HT-29 (cell line): ENCODE measurements at regions not wholly inside any gene's neighbourhood (a gene's known extent, or its start where the extent isn't known, plus 50 kb on each side); places are given as distances from the start of the nearest gene placed in this dataset.

Experiments
- DNase-seq: peaks from one replicate; pipeline ENCODE4 v3.0.0-alpha.2; 2015; ENCODE audit warnings: low spot score

GRCh38 chr16:66266436-66267291 is 99.8 kb upstream of the CDH5 start:
- DNase-seq, result no peak

DNA sequence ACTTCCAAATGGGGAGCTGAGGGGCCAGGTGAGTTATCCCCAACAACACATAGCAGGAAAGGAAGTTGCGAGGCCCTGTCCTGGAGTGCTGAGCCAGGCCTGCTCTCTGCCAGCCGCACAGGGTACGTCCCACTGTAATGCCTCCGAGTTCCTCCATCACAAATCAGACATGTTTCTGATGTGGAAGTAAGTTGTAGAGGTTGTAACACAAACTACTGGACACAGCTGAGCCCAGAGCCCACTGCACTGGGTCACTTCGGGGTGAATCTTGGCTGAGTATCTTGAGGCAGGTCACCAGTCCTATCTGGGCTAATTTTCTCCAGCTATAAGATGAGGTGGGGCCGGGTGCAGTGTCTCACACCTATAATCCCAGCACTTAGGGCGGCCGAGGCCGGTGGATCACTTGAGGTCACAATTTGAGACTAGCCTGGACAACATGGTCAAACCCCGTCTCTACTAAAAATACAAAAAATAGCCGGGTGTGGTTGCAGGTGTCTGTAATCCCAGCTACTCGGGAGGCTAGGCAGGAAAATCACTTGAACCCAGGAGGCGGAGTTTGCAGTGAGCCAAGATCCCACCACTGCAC is 100.8 kb upstream of the CDH5 start:
- no peak for DNase-seq

DNA sequence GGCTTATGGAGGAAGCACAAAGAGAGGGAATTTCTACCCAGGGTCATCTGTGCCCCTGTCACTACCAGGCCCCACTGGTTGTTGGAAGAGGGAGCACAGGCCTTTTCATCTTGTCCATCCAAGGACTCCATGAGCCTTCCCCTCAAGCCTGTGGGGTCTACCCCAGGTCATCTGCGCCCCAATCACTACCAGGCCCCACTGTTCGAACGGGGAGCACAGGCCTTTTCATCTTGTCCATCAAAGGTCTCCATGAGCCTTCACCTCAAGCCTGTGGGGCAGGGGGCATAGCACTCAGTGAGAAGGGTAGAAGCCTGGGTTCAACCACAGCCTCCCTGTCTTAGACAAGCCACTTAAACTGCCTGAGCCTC is 101.5 kb upstream of the CDH5 start:
- no peak for DNase-seq

DNA sequence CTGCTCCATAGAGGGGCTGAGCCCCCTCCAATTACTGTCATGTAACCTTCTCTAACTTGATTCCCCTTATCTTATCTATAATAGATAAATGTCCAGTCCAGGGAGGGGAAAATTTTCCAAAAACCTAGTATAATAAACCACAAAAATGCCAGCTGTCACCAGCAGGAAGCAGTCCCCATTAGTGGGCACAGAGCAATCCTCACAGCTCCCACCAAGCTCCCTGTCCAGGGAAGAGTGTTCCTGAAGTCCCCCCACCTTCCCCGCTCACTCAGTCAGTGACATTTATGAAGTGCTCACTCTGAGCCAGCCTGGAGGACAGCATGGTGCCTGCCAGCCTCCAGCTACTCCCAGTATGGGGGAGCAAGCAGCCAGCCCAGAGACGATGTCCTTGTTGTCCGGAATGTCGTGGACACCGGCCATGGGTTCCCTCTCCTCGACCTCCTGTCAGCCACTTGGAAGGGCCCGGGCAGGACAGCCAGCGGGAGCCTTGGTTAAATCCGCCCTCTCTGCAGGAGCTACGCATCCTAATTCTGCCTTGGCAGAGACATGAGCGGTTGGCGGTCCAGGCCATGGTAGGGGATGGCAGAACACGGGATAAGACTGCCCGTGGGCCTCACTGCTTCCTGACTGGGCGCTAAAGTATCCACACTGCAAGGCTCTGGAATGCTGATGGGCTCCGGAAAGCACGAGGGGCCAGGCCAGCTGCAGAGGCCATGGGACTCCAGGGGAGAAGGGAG is 102.0 kb upstream of the CDH5 start:
- DNase-seq, result no peak

DNA sequence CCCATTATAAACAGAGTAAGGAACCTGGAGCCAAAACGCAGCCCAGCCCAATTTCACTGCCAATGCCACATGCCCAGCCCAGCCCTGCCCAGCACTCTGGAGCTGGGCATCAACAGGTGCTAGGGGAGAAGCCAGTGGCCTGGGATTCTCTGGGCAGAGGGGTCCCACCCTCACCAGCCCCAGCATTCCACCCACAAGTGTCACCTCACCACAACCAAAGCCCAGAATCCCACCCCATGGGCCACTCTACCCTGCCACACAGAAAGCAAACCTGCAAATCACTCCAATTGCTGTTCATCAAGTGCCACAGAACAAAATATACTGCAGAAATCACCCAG is 102.5 kb upstream of the CDH5 start:
- no peak for DNase-seq

DNA sequence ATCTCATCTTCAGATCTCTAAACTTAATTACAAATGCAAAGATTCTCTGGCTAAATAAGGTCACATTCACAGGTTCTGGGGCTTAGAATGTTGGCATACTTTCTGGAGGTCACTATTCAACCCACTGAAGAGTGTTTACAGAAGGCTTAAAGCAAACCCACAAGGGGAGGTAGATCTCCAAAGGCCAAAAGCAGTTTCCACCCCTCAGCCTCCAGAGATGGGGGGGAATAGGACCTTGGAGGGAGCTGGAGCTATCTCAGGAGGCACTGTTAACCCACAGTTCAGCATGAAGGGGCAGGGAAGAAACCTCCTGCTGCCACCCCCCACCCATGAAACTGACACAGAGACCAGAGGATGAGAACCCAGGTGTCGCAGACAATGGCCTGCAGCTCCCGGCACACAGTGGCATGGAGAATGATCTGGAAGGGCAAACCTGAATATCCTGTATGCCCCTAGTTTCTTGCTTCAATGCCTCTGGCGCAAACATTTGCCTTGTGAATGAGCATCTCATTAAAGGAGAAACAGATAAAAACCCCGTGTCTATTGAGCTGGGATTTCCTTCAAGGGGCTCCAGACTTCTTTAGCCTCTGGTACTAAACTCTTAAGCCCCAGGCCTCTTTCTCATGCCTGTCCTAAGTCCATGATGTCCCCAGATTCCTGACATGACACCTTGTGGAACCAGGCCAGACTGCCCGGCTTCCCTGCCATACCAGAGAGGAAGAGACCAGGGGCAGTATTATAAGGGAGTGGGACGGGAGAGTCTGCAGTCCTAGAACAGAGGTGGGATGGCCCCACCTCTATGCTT is 103.1 kb upstream of the CDH5 start:
- no peak for DNase-seq

DNA sequence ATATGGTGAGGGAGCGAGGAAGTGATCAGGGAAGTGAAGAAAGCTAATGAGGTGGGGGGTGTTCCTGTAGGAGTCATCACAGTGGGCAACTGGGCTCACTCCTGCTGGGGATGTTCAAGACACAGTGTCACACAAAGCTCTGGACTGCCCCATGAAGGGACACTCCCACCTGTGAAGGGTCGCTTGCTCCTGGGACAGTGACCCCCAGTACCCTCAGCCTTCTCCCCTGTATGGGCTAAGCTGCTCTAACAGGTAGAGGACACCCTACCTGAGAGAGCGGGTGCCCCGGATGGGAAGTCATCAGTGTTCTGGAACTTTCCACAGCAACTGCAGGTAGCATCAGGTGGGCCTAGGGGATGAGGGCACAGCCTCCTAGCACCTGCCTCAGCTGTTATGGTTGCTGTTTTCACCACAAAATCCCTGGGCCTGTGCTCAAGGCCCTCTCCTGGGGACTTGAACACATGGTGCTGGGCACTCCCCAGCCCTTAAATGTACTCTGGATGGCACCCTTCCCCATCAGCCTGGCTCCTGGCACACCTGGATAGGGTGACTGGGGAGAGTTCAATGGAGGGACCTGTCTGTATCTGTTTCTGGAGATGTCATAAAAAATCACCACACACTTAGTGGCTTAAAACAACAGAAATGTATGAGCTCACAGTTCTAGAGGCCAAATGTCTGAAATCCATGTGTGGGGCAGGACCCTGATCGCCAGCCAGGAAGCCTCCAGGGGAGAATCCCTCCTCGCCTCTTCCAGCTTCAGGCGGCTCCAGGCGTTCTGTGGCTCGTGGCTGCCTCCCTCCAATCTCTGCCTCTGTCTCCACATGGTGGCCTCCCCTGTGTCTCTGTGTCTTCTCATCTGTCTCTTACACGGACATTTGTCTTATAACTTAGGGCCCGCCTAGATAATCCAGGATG is 104.0 kb upstream of the CDH5 start:
- DNase-seq, result no peak

GRCh38 chr16:66261826-66262225 is 104.7 kb upstream of the CDH5 start:
- no peak for DNase-seq

GRCh38 chr16:66260522-66261254 is 105.8 kb upstream of the CDH5 start:
- no peak for DNase-seq

- DNase-seq, result no peak
Measured at GRCh38 chr16:66258916-66259845, 107.3 kb upstream of the CDH5 start.

DNA sequence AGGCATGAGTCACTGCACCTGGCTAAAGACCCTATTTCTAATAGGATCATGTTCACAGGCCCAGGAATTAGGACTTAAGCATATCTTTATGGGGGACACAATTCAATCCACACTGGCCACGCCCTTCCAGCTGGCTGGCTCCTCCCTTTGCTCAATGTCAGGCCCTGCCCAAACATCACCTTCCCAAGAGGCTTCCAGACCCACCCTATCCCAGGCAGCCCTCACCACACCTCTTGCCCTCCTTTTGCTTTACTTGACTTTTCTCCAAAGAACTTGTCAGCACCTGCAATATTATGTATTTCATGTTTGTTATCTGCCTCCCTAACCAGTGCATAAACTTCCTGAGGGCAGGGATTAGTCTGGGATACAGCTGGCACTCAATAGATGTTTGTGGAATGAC is 109.6 kb upstream of the CDH5 start:
- DNase-seq, result no peak

DNA sequence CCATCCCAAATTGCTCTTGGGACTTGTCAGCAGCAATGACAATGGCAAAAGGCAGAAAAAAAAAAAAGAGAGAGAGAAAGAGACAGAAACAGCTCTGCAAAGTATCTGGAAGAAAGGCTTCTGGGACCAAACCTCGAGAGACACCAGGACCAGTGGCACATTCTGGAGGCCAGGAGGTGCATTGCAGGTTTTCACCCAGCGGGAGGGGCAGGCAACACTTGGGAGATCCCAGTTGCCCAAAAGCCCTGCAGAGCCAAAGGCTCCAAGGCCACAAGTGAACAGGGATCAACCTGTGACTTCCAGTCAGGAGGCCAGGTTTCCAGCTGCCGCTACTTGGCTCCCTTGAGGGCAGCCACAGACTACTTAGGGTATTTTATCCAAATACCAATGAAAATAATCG is 110.8 kb upstream of the CDH5 start:
- DNase-seq, result no peak

- DNase-seq, result no peak
Measured at GRCh38 chr16:66254751-66255150, 111.7 kb upstream of the CDH5 start.

GRCh38 chr16:66254106-66254505 is 112.4 kb upstream of the CDH5 start:
- no peak for DNase-seq

DNA sequence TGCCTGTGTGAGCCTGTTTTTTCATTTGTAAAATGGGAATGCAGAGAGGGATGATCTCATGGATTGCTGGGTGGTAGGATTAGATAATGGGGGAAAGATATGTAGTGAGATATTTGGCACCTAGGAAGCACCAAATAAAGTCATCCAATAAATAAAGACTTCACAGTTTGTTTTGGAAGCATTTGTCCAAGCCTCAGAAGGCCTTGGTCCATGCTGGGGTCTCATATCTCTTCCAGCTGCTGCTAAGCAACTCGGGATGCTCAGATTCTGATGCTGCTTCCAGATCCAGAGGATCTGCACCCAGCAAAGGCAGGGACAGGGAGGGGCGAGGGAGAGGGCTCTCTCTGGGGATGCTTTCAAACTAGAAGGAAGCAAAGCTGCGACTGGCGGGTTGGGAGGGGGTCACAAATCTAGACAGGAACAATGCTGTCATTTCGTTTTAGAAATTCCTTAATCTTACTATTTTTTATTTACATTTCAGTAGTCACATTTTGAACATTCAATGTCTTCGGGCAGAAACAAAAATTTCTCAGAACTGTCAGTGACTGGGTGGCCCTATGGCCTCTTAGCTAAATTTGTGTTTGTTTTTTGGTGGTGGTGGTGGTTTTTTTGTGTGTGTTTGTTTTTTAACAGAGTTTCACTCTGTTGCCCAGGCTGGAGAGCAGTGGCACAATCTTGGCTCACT is 114.9 kb upstream of the CDH5 start:
- no peak for DNase-seq

GRCh38 chr16:66250686-66251431 is 115.6 kb upstream of the CDH5 start:
- no peak for DNase-seq

GRCh38 chr16:66247516-66248481 is 118.7 kb upstream of the CDH5 start:
- no peak for DNase-seq
